GM19351 (cell line): ENCODE measurements at regions not wholly inside any gene's neighbourhood (a gene's known extent, or its start where the extent isn't known, plus 50 kb on each side); places are given as distances from the start of the nearest gene placed in this dataset.
"Not testable (repeated sequence)": the region's sequence is repeated elsewhere in the genome, so short reads cannot be mapped to it uniquely, and the experiment has no call there.

Experiments used
- ATAC-seq: cut with Tn5 transposase; IDR thresholded peaks from one replicate; pipeline ENCODE4 v1.9.1; 2021; ENCODE audit warnings: mild to moderate bottlenecking, moderate library complexity; ENCODE audit not compliant: unreplicated experiment

DNA sequence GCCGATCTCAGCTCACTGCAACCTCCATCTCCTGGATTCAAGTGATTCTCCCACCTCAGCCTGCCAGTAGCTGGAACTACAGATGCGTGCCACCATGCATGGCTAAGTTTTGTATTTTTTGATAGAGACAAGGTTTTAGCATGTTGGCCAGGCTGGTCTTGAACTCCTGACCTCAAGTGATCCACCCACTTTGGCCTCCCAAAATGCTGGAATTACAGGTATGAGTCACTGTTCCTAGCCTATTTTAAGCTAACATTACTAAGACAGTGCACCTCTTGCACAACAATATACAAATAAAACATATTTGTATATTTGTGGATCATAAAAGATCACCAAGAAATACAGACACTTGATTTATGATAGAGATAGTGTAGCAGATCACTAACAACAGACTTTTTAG is 139.1 kb downstream of the DUSP10 start:
- no peak for ATAC-seq

GRCh38 chr1:221604390-221604789 is 137.5 kb downstream of the DUSP10 start:
- not testable (repeated sequence) for ATAC-seq

DNA sequence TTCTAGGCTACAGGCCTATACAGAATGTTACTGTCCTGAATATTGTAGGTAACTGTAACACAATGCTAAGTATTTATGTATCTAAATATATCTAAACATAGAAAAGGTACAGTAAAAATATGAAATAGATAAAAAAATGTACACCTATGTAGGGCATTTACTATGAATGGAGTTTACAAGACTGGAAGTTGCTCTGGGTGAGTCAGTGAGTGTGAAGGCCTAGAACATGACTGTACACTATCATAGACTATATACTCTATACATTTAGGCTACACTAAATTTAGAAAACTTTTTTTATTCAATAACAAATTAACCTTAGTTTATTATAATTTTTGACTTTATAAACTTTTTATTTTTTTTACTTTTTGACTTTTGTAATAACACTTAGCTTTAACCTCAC is 136.9 kb downstream of the DUSP10 start:
- ATAC-seq = no peak

DNA sequence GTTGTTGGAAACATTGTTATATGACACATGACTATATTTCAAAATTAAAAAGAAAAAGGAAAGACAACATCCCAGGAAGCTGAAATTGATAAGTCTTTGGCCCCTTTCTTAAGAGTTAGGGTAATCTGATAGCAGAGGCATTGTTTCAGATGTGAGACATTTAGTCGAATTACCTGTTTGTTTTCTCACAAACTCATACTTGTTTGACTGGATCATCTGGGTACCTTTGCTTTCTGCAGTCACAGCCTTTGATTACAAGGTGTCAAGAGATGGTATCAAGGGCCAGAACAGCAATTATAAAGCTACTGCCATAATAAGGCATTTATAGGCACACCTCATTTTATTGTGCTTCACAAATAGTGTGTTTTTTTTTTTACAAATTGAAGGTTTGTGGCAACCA is 136.3 kb downstream of the DUSP10 start:
- no peak for ATAC-seq

DNA sequence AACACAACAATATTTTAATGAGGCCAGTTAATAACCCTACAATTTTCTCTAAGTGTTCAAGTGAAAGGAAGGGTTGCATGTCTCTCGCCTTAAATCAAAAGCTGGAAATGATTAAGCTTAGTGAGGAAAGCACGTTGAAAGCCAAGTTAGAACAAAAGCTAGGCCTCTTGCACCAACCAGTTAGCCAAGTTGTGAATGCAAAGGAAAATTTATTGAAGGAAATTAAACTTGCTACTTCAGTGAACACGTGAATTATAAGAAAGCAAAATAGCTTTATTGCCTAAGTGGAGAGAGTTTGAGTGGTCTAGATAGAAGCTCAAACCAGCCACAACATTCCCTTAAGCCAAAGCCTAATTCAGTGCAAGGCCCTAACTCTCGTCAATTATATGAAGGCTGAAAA is 135.6 kb downstream of the DUSP10 start:
- no peak for ATAC-seq

GRCh38 chr1:221608835-221609320 is 133.0 kb downstream of the DUSP10 start:
- ATAC-seq = no peak

GRCh38 chr1:221611656-221612046 is 130.2 kb downstream of the DUSP10 start:
- no peak for ATAC-seq

GRCh38 chr1:221612047-221612777 is 129.7 kb downstream of the DUSP10 start:
- ATAC-seq = no peak

- ATAC-seq = no peak
Observed at GRCh38 chr1:221620437-221621384, 121.2 kb downstream of the DUSP10 start.

DNA sequence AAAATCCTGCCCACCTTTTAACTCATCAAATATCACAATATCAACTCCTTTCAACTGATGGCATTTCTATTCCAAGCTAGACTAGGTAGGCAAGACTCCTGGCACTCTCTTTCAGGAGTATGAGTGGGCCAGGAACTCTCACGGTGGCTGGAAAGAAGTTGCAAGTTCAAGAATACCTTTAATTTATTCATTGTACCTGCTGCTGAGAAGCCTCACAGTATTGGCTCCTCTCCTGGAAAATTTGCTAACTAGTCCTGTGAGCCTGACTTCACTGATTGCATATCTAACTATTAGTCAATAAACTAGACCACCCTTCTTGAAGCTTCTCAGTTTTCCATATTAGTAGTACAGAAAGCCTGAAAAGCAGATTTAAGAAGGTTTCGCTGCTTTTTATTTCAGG is 120.2 kb downstream of the DUSP10 start:
- ATAC-seq = no peak

DNA sequence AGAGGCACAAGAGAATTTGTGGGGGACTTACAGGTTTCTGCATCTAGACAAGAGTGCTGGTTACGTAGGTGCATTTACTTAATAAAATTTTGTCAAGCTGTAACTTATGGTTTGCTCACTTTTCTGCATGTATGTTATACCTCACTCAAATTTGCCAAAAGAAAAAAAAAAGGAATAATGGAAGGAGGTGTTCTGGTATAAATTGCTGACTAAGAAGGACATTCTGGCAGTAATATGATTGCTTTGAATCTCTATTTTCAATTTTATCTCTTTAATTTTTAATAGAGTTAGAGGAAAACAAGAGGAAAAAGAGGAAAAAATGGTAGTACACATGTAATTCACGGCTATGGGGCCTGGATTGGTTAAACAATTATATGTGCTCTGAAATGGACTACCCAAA is 119.5 kb downstream of the DUSP10 start:
- no peak for ATAC-seq

DNA sequence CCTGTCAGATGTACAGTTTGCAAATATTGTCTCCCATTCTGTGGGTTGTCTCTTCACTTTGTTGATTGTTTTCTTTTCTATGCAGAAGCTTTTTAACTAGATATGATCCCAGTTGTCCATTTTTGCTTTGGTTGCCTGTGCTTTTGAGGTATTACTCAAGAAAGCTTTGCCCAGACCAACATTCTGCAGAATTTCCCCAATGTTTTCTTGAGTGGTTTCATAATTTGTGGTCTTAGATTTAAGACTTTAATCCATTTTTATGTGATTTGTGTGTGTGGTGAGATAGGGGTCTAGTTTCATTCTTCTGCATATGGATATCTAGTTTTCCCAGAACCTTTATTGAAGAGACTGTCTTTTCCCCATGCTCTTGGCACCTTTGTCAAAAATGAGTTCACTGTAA is 116.9 kb downstream of the DUSP10 start:
- no peak for ATAC-seq

- ATAC-seq = no peak
Observed at GRCh38 chr1:221626041-221626440, 115.8 kb downstream of the DUSP10 start.

- no peak for ATAC-seq
Observed at GRCh38 chr1:221630236-221630635, 111.7 kb downstream of the DUSP10 start.

DNA sequence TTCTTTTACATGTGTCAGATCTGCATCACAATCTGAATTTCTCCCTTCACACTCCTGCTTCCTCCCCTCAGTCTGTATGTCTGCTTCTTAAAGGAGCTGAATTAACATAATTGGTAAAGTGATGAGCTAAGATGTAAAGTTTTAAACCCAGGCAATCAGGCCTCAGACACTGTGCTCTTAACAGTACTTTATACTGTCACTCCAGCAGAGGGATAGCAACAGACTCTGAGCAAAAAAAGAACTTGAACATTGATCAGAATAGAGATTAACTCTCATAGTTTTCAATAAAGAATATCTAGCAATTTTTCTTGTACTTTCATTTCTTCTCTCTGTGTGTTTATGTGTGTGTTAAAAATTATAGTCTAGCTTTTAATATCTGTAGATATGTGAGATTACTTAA is 110.3 kb downstream of the DUSP10 start:
- ATAC-seq = no peak

- ATAC-seq = no peak
Observed at GRCh38 chr1:221632072-221632471, 109.8 kb downstream of the DUSP10 start.

DNA sequence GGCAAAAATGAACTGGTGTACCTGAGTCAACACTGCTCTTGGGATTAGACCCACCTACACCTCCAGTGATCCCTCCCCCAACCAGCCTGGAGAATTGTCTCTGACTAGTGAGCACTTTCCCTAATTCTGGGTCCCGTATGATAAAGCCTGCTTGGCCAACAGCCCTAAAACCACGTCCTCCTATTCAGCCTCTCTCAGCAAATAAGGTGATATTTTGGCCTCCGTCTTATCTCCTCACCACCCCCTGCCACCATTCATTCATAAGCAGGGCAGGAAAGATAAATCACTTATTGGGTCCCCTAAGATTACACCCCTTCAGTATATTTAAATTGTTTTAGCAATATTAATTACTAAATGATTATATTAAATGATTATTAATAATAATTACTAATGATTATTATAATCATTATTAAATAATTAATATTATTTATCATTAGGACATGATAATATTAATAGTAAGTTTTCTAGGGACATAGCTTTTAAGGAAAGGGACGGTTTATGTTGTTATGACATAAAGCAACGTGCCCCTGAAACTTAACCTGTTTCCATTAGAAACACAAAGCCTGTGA is 108.0 kb downstream of the DUSP10 start:
- no peak for ATAC-seq

- ATAC-seq = no peak
Observed at GRCh38 chr1:221634606-221635005, 107.3 kb downstream of the DUSP10 start.

GRCh38 chr1:221635305-221635704 is 106.6 kb downstream of the DUSP10 start:
- ATAC-seq = no peak

GRCh38 chr1:221636096-221636495 is 105.8 kb downstream of the DUSP10 start:
- no peak for ATAC-seq

DNA sequence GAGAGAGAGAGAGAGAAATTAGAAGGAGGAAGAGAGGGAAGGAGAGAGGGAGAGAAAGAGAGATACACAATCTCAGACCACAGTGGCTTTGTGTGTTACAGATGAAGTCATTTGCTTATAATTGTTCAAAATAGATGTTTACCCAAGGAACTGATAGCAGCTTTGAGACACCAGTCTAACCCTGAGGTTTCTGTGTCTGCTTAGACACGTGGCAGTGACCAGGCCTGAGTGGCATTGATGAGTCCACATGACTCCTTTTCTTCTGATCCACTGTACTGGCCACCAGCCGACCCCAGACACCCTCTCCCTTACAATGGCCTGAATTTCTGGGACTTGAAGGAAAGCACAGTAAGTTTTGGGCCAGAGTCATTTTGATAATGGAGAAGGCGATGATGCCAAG is 104.9 kb downstream of the DUSP10 start:
- no peak for ATAC-seq

GRCh38 chr1:221637641-221638041 is 104.2 kb downstream of the DUSP10 start:
- ATAC-seq = no peak
